ENCODE measurements at regions not wholly inside any gene's neighbourhood (a gene's known extent, or its start where the extent isn't known, plus 50 kb on each side); places are given as distances from the start of the nearest gene placed in this dataset.

DNA sequence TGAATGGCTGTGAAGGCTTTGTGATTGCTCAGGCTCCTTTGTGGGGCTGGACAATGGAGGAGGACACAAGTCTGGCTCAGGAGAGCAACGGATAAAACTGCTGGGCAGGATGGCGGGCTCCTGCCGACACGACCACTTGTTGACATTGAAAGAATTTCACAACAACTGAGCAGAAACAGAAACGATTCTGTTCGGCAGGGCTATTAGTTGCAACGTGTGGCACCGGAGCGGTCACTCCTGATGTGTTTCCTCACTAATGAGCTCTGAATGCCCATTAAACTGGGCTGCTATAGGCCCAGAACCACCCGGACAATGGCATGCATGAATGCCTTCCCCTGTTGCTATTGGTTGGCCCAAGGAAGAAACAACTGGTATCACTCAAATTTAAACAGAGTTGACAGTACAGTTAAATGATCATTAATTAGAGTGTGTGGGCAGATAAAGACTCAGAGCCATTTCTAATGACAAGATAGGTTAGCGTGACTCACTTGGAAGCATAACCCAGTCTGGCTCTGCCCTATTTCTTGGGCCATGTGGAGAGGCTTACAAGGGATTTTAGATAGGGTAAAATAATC, 142.9 kb downstream of the ASCL1 start:
- DNase-seq: no peak

DNA sequence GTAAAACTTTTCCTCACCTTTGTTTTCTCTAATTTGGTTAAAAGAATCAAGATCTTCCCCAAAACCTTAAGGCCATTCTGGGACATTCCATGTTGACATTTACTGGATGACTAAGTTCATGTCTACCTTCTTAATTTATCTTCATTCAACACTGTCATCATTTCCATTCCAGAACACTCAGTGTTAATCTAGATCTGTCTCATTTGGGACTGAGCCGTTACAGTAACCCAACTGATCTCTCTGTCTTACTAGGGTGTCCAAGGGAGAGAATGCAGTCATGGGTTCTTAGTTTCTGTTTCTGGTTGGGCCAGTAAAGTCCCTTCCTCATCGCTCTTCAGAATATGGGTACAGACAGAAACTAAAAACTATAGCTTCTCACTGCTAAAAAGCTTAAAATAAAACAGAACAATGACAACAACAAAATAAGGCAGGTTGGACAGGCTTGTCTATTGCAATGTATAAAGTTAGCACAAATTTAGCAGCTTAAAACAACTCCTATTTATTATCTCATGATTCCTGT, 144.8 kb downstream of the ASCL1 start:
- no peak for DNase-seq

DNA sequence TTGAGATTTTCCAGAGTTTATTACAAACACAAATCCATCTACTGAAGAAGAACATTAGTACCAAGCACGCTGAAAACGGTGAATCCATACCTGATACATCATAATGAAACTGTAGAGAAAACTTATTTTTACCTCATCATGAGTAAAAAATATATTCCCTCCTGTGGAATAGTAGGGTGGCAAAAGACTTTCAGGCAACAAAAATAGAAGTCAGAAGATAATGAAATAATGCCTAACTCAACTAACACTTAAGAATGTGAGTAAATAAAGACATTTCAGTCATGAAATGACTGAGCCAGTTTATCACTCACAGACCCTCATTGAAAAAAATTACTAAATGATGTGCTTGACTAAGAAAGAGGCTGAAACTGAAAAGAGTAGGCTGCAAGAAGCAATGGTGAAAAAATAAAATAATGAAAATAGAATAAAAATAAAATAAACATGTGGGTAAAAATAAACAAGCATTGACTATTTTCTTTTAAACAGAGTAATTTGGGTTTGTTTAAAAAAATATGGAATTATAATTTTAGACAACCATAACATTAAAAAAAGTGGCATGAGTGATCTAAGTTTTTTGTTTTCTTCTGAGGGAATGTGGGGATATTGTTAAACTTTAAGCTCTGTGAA, 148.6 kb downstream of the ASCL1 start:
- DNase-seq: no peak

DNA sequence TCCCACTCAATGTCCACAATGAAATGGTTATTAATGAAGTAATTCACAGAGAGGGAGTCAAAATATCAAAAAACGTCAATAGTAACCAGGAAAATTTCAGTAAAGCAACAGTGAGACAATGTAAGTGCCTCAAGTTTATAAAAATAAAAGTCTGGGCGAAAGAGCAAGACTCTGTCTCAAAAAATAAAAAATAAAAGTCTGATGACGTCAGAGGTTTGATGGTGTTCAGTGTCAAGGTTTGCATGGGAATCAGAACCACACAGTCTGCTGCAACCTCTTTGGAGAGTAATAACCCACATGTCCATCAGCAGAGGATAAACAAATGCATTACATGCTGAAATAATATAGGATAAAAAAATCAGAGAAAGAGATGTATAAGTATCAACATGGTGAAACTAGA, 152.4 kb downstream of the ASCL1 start:
- DNase-seq: no peak

- DNase-seq: no peak
Measured at GRCh38 chr12:103114296-103115055, 157.0 kb downstream of the ASCL1 start.

DNA sequence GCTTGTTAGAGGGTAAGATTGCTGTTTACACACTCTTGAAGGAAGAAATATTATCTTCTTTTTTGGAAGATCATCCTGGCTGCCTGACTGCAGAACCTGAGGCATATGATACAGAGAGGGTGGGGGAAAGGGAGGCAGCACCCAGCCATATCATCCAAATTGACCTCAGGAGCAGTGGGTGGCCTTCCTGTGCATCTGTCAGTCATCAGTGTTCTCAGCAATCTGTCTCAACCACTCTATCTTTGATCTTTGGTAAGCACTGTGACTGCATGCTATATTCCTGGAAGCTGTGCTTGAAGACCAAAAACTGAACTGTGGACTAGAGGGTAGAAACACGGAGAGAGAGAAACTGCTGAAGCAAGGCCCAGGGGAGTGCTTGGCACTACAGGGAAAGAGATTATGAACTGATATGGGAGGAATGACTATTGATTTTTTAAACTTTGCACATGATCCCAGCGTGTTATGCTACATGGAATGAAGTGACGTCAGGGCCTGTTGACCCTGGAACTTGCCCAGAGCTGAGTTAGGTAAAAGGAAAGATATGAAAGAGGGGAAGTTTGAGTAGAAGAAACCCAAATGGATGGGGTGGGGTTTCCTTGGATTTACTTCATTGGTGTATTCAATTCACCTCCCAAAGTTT, 171.5 kb downstream of the ASCL1 start:
- DNase-seq: no peak

DNA sequence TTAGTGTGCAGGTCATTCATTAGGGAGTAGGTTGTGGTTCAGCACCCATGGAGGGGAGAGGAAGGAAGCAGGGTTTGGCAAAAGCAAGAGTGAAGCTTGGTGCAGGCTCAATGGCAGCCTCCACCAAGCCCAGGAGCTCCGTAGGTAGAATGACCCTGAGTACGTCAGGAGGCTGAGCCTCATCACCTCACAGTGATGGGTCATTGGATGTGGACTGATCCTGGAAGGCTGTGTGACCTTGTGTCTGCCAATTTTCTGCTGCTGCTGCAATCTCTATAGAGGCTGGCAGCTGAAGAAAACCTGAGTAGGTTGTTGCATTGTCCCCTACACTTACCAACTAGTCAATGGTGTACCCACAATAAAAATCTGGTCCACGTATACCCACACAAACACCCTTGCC, 173.1 kb downstream of the ASCL1 start:
- DNase-seq: no peak

GRCh38 chr12:103138538-103138937, 181.1 kb downstream of the ASCL1 start:
- DNase-seq: no peak

DNA sequence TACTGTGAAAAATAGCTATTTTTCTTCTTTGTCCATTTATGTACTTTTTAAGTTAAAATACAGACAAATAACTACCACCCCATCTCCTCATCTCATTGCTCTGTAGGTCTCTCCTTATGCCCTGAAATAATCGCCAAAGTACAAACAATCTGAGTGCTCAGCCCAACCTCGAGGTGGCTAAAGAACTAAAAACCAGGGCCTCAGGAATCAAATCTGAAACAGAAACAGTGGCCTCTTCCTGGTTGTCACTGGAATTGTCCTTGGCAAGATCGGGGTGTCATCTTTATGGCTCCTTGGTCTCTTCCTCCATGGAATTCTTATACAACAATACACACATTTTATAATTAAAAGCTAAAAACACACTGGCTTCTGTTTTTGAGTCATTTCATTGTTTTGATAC, 182.4 kb downstream of the ASCL1 start:
- no peak for DNase-seq

DNA sequence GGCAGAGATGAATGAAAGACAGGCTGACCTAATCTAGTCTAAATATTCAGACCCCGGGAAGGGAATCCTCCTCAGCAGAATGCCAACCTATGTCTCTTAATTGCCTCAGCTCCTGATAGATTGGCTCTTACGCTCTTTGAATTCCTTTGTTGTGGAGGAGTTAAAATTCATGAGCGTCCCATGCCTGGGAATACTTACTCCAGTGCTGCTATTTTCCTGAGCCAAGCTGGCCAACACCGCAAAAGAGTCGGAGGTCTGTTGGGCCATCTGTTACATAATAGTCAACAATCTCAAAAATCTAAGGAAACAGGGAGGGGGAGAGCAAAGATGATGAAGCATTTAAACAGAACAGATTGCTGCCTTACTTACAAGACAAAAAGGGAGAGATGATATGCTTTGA, 182.8 kb downstream of the ASCL1 start:
- no peak for DNase-seq

DNA sequence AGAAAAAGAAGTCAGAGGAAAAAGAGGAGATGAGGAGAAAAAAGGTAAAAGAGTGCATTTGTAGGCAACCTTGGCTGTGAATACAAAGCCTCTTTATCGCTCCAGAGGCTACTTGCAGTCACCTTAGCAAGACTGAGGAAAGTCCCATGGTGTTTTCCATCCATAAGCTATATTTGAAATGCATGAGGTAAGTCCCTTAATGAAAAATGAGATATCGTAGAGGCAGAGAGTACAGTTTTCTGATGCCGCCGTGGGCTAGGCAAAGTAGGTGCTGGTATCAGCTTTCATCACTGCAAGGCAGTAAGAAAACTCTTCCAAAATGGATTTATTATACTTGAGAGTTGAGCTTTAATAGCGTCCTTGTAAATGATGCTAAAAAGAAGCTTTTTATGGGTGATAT, 186.8 kb downstream of the ASCL1 start:
- no peak for DNase-seq

- DNase-seq: no peak
Measured at GRCh38 chr12:103160622-103161021, 203.1 kb downstream of the ASCL1 start.

GRCh38 chr12:103161582-103162362, 204.3 kb downstream of the ASCL1 start:
- no peak for DNase-seq

DNA sequence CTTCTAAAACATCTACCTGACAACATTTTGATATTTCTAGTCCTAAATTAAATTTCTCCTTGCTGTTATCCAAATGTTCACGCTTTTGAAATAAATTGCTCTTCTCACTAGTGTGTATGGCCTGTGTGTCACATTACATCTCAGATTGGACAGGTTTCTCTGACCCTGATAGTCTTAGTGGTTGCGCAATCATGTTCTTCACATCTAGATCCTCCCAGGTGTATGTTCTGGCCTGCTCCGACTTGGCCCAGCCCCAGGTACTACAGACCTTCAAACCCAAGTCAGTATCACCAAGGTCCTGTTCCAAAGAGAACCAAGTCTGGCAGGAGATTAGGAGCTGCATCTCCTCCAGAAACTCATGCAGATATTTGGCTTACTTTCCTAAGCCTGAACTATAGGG, 209.5 kb downstream of the ASCL1 start:
- no peak for DNase-seq

GRCh38 chr12:103172447-103173112, 215.1 kb downstream of the ASCL1 start:
- DNase-seq: no peak

DNA sequence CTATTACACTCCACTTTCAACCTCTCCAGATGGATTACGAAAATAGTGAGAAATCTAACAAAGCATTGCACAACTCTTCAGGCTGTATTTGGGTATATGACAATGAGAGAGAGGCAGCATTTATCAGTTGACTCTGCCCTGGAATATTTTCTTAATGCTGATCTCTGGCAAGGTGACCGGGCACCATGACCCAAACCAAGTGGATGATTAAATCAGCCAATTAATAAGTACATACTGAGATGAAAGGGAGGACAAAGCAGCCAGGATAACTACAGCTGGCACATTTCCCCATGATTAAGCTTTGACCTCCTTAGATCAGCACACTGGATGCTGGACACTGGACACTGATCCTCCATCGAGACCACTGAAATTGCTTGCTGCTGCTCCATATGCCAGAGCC, 218.2 kb downstream of the ASCL1 start:
- no peak for DNase-seq

GRCh38 chr12:103177639-103178255, 220.3 kb downstream of the ASCL1 start:
- DNase-seq: no peak

GRCh38 chr12:103178366-103179080, 221.0 kb downstream of the ASCL1 start:
- no peak for DNase-seq

GRCh38 chr12:103181366-103182152, 224.1 kb downstream of the ASCL1 start:
- DNase-seq: no peak

DNA sequence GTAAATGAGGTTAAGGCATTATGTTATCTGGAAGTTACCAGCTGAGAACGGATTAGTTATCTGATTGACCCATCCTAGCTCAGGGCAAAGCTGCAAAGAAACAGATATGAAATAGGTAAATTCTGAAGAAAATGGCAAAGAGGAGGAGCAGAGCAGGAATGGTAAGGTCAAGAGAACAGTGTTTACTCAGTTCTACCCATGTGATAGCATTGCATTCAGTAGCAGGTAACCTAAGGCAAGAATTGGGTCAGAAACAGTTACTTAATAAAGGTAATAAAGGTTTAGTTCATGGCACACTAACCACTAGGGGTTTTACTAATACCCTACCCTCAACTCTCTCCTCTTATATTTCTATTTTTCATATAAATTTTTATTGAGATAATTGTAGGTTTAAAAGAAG, 224.8 kb downstream of the ASCL1 start:
- DNase-seq: no peak

Measured in NCI-H1092 (cell line).